Stimulated activated CD4-positive, alpha-beta T cell treated with anti-CD3 and anti-CD28 coated beads, Interleukin-12 subunit alpha, Interleukin-12 subunit beta, amount 100 ng/mL, for 48 hours (primary cell): ENCODE measurements at regions not wholly inside any gene's neighbourhood (a gene's known extent, or its start where the extent isn't known, plus 50 kb on each side); places are given as distances from the start of the nearest gene placed in this dataset.

Experiments
- DNase-seq, 3 donors: peaks; one replicate each; pipeline ENCODE4 v3.0.0-alpha.2; 2020; ENCODE audit warnings: low read depth in 2 of 3, low spot score in 1 of 3

GRCh38 chr7:88442413-88442812, 135.7 kb upstream of the STEAP4 start:
- no peak for DNase-seq

DNA sequence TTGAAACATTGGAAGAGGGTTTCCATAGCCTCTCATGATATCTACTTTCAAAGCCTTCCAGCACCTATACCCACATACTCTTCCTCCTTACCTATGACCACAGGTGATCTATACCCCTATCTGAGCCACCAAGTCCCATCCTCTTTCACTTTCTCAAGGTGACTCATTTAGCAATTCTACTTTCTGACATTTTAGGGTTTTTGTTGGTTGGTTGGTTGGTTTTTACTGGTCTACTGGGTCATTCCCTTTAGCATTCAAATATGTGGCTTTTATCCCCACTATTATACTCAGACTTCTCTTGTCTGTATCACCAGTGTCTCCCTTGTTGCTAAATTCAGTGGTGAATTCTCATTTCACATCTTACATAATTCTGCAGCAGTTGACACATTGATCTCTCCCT, 130.4 kb upstream of the STEAP4 start:
- no peak for DNase-seq

GRCh38 chr7:88432301-88432700, 125.6 kb upstream of the STEAP4 start:
- no peak for DNase-seq

- no peak for DNase-seq
These were observed 125.2 kb upstream of the STEAP4 start for GRCh38 chr7:88431882-88432281.

DNA sequence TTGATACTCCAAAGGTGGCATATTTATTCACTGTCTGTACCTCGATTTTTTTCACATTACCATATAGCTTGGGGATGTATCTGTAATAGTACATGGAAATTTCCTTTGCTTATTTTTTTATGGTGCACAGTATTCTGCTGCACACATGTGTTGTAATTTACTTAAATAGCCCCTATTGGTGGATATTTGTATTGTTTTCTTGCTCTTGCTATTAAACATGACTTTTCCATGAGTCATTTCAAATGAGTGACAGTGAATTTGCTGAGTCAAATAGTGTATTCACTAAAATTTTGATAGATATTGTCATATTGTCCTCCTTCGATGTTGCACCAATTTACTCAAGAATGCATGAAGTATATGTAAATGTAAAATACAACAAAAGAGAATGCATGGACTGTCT, 122.7 kb upstream of the STEAP4 start:
- DNase-seq: no peak

DNA sequence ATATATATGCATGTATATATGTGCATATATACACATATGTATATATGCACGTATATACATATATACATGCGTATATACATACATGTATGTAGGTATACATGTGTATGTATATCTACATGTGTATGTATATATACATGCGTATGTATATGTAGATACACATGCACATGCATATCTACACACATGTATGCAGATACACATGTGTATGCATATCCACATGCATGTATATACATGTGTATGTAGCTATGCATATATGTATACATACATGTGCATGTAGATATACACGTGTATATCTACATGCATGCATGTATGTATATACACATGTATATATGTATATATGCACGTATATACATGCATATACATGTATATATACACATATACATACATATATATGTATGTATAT, 95.8 kb upstream of the STEAP4 start:
- no peak for DNase-seq

- peak in 1 of 3 donors; percentile 8 for DNase-seq
These were observed 94.4 kb upstream of the STEAP4 start for GRCh38 chr7:88401009-88401623.

- DNase-seq: no peak
These were observed 93.1 kb upstream of the STEAP4 start for GRCh38 chr7:88399696-88400240.

DNA sequence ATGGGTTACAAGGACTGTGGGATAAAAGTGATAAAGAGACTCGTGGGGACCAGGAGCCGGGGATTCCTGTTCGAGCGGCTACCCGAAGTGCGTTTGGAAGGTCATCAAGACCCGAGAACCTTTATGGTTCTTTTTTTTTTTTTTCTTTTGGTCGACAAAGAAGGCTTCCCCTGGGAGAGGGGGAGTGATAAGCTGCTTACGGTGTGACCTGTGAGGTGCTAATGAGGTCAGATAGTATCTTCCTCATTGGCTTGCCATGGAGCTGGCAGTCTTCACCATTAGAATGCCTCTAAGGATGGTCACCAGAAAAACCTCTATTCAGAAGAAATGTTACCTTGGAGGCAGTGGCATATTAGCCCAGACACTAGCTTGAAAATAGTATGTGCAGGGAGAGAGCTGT, 92.3 kb upstream of the STEAP4 start:
- DNase-seq: no peak

DNA sequence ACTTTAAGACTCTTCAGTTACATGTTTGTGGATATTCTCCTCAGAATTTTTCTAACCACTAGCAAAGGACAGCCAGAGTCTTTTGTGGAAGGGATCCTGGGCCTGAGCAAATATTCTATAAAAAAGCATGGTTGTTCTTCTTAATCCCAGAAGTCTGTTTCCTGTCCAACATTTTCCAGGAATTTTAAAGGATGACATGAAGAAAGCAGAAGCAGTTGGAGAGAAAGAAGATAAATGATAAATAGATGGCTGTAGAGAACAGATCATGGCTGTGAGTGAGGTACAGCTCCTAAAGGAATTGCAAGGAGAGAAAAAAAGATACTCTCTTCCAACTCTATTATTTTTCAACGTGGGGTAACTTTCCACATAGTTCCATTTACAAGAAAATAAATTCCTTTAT, 91.8 kb upstream of the STEAP4 start:
- DNase-seq: no peak

DNA sequence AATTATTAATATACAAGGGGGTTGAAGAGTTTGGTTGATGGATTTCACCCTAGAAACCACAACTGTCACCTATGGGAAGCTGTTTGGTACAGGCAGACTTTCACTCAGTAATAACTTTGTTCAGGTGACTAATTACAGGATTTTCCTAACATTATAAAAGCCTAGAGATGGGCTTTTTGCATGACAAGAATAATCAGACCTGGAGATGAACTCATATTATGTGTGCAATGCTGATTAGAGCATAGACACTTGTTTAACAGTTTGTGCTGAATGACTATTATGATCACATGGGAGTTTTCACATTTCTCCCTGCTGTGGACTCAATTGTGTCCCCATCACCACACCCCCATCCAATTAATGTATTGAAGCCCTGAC, 90.2 kb upstream of the STEAP4 start:
- DNase-seq: no peak

DNA sequence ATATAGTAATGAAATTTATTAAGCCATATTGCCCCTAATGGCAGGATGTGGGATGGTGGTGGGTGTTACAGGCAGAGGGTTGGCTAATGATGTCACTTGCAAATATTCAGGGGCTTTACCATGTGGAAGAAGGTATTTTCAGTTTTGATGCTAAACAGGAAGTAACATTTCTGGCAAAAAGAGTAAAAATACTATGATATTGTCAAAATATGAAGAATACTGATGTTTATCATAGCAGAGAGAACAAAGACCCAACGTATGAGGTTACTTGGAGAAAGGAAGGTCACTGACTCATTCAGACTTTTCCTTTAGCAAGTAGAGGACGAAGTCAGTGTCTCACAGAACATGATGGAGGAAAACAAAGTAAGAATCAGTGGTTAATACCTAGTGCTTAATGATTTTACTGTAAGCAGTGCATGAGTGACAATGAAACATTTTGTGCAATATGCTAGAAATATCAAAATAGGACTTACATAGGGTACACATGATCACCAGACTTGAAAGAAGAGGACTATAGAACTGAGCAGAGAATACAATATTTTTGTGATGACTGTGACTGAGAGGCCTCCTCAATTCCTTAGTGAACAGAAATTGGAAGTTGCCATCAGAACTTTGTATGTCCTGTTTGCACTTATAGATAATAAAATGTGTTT, 89.7 kb upstream of the STEAP4 start:
- no peak for DNase-seq

DNA sequence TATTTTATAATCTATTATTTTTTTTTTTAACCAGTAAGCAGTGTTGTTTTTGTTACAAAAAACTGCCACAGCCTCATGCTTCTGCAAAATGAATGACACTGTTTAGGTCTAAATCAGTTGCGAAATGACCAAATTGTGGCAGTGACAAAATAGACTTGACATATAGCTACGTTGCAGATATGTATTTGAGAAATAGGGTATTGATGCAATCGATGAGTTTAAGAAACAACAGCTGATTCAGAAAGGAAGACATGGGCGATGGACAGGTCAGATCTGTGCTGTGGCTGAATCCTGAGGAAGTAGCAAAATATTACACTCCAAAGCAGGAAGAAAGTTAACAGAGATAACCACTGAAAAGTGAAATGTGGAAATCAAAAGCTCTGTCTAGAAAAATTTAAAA, 89.0 kb upstream of the STEAP4 start:
- DNase-seq: no peak

GRCh38 chr7:88391247-88391646, 84.6 kb upstream of the STEAP4 start:
- no peak for DNase-seq

DNA sequence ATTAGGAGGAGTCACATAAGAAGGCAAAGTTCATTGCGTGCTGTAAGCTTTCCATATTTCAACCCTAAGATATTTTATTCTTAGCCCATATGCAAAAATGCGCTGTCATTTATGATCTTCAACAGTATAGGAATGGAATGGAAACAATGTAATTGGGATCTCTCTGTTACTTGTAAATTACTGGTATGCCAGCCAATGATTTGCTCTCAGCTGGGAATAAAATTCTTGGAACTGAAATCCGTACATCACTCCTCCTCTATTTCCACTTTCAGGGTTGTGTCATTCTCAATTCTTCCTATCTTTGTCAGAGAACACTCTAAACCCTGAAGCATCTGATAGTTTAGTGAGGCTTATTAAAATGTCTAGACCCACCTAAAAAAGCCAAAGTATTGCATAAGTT, 80.7 kb upstream of the STEAP4 start:
- DNase-seq: no peak

DNA sequence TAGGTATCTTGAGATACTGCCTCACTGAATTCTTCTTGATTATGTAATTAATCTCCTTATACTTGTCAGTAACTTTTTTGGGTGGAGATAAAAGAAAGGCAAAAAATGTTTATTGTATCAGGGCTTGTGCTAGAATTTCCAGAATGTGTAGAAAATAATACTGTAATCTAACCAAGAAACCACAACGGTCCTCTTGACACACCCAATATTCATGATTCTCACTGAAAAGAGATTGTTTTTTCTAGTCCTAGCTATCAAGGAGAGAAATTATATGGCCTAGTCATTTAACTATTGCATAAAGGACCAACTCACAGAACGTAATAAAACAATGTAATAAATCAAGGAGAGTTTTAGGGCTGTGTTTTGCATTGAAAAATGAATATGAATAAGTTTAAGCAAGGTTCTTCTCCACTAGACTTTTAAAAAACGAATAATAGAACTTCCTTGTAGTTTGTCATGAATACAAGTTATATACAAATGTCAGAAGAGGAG, 80.0 kb upstream of the STEAP4 start:
- DNase-seq: no peak

- DNase-seq: no peak
These were observed 70.7 kb upstream of the STEAP4 start for GRCh38 chr7:88377434-88377833.

DNA sequence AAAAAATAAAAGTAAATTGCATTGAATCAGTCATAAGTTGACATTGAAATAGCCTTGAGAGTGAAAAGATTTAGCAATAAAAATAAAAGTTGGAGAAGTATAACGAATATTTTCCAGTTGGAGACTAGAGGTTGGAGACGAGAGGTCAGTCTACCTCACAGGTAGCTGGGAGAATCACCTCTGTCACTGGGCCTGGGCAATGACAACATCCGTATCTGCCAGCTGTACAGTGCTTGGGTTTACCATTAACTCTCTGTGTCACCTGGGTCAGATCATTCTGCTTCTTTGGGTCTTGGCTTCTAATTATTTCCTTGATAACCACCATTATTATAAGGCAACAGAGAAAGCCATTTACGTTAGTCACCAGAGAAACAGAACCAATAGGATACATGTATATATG, 62.0 kb upstream of the STEAP4 start:
- DNase-seq: no peak

DNA sequence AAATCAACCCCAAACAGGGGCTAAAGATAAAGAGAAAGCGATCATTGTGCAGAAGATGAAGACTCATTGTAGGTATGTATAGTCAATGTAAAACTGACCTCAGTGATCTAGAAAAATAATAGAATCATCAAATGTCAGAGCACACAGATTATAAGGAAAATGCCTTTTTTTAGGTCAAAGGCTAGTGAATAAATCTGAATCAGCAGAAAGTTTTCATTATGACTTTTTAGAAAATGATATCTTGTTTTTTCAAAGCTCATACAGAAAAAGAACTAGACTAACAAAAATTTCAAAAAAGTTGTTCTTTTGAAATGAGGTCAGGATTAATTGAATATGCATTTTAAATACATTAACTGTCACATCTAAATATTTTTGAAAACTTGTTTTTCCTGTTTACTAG, 60.2 kb upstream of the STEAP4 start:
- no peak for DNase-seq

DNA sequence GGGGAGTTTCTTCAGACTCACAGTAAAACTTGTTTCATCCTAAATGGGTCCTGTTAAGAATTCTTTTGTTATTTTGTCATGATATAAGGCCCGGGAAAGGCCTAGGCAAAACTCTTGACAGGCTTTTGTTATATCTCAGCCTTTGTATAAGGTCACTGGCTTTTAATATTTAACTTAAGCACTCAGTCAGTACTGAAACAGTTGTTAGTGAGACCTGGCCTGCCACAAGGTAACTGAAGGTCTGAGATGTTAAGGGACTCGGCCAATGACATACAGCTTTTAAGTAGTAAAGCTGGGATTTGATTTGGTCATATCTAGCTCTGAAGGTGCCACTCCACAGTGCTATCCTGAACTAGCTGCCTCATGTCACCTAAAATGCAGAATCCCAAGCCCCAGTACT, 57.2 kb upstream of the STEAP4 start:
- no peak for DNase-seq

DNA sequence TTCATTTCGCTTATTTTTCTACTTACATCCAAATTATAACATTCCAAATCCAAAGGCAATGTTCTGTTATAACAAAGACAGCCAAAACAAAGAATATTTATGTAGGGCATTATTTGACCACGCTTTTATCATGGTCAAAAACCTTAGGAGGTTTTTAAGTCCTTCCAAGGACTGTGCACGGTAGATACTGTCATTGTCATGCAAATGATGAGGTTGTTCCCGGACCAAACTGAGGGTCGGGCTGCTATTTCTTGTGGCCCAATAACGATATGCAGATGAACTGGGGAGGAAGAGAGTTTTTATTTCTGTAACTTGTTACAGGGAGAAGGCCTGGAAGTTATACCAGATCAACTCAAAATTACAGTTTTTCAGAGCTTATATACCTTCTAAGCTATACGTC, 56.6 kb upstream of the STEAP4 start:
- DNase-seq: no peak

GRCh38 chr7:88361357-88361756, 54.7 kb upstream of the STEAP4 start:
- DNase-seq: no peak

GRCh38 chr7:88358881-88359280, 52.2 kb upstream of the STEAP4 start:
- DNase-seq: no peak
